ENCODE measurements at regions not wholly inside any gene's neighbourhood (a gene's known extent, or its start where the extent isn't known, plus 50 kb on each side); places are given as distances from the start of the nearest gene placed in this dataset.

DNA sequence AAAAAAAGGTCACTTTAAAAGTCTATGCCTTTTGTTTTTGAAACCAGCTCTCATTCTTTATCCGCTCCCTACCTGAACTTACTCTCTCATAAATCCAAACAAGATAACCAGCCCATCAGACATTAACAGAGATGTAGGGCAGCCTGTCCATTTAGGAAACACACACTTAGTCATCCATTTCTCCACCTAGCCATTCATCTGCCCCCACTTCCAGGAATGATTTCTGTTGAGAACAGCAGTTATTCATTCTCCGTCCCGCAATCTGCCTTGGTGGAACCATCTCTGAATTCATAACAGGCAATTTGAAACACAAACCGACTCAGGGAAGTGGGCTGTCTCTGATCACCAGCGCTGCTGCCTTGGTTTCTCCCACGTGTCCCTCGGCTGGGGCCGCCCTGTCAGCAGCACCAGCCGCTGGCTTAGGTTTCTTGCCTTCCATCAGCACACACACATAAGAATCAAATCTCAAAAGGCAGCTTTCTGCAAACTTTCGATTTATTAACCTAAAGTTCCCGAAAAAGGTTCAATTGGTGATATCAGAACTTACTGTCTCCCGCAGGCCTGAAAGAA is 528.2 kb upstream of the NRP1 start:
- no peak for TF ChIP-seq POLR2AphosphoS5 (IDR thresholded peaks at IDR 0.05; ENCODE audit: low read depth, low read length)
- no peak for TF ChIP-seq SIN3A (IDR thresholded peaks at IDR 0.05; ENCODE audit: borderline replicate concordance, insufficient read depth, low read length)
- no peak for TF ChIP-seq REST (IDR thresholded peaks at IDR 0.05; ENCODE audit: insufficient read depth in 1 of 2, low read depth in 2 of 2, low read length in 2 of 2)

Measured in PFSK-1 (cell line).